GM12892 (cell line): ENCODE measurements at regions not wholly inside any gene's neighbourhood (a gene's known extent, or its start where the extent isn't known, plus 50 kb on each side); places are given as distances from the start of the nearest gene placed in this dataset.

Source experiments
- POLR2A ChIP-seq: IDR thresholded peaks from 2 replicates; pipeline ENCODE4 v1.6.1; 2011; ENCODE audit warnings: low read depth, low read length, control low read depth
- POLR2AphosphoS5 ChIP-seq: IDR thresholded peaks from 2 replicates; pipeline ENCODE4 v1.6.1; 2011; ENCODE audit warnings: low read depth, low read length, control low read depth

DNA sequence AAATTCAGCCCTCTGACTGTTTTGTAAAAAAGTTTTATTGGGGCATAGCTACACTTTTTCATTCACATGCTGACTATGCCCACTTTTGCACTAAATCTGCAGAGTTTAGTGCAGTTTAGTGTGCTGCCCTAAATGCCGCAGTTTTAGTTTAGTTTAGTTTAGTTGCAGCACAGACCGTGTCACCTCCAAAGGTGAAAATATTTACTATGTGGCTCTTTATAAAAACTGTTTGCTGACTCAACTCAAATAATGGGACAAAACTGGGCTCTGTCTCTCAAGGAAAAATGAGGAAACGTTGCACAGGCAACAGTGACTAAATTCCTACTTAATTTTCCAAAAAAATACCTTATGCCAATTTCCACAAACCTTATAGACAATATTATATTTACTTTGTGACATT, 314.2 kb downstream of the C4orf33 start:
- no peak for TF ChIP-seq POLR2A
- no peak for TF ChIP-seq POLR2AphosphoS5
